Occipital lobe (tissue), 1 donor: ENCODE measurements at regions not wholly inside any gene's neighbourhood (a gene's known extent, or its start where the extent isn't known, plus 50 kb on each side); places are given as distances from the start of the nearest gene placed in this dataset.

ENCODE experiments used
- DNase-seq: peaks from one replicate; lab custom pipeline; 2025; lab: John Stamatoyannopoulos, UW

- no peak for DNase-seq
These were observed 509.9 kb downstream of the ZNF608 start for GRCh38 chr5:124236361-124237205.

- DNase-seq: peak; percentile 16
These were observed 510.9 kb downstream of the ZNF608 start for GRCh38 chr5:124235576-124235975.

GRCh38 chr5:124234770-124235562, 511.5 kb downstream of the ZNF608 start:
- no peak for DNase-seq

GRCh38 chr5:124234022-124234769, 512.2 kb downstream of the ZNF608 start:
- no peak for DNase-seq

- no peak for DNase-seq
These were observed 513.9 kb downstream of the ZNF608 start for GRCh38 chr5:124232515-124232914.

GRCh38 chr5:124231802-124232201, 514.6 kb downstream of the ZNF608 start:
- DNase-seq: no peak

GRCh38 chr5:124231230-124231629, 515.2 kb downstream of the ZNF608 start:
- DNase-seq: no peak

- DNase-seq: no peak
These were observed 516.0 kb downstream of the ZNF608 start for GRCh38 chr5:124230456-124230855.

- no peak for DNase-seq
These were observed 517.1 kb downstream of the ZNF608 start for GRCh38 chr5:124229352-124229751.

- DNase-seq: no peak
These were observed 518.5 kb downstream of the ZNF608 start for GRCh38 chr5:124227914-124228313.

- DNase-seq: no peak
These were observed 526.0 kb downstream of the ZNF608 start for GRCh38 chr5:124220418-124220817.

- no peak for DNase-seq
These were observed 533.5 kb downstream of the ZNF608 start for GRCh38 chr5:124212934-124213333.

GRCh38 chr5:124210111-124210910, 536.1 kb downstream of the ZNF608 start:
- no peak for DNase-seq

- DNase-seq: no peak
These were observed 539.3 kb downstream of the ZNF608 start for GRCh38 chr5:124207118-124207517.

GRCh38 chr5:124206540-124206939, 539.9 kb downstream of the ZNF608 start:
- no peak for DNase-seq

GRCh38 chr5:124203303-124203702, 543.1 kb downstream of the ZNF608 start:
- no peak for DNase-seq

GRCh38 chr5:124200381-124200780, 546.1 kb downstream of the ZNF608 start:
- DNase-seq: no peak

- DNase-seq: no peak
These were observed 546.5 kb downstream of the ZNF608 start for GRCh38 chr5:124199893-124200292.

GRCh38 chr5:124195411-124195810, 551.0 kb downstream of the ZNF608 start:
- no peak for DNase-seq

GRCh38 chr5:124194282-124194681, 552.2 kb downstream of the ZNF608 start:
- DNase-seq: no peak

- DNase-seq: no peak
These were observed 553.1 kb downstream of the ZNF608 start for GRCh38 chr5:124193371-124193789.
